Amniotic stem cell (primary cell): ENCODE measurements at regions not wholly inside any gene's neighbourhood (a gene's known extent, or its start where the extent isn't known, plus 50 kb on each side); places are given as distances from the start of the nearest gene placed in this dataset.

Source experiments
- DNase-seq: peaks from one replicate; lab custom pipeline; 2025; lab: John Stamatoyannopoulos, UW

DNA sequence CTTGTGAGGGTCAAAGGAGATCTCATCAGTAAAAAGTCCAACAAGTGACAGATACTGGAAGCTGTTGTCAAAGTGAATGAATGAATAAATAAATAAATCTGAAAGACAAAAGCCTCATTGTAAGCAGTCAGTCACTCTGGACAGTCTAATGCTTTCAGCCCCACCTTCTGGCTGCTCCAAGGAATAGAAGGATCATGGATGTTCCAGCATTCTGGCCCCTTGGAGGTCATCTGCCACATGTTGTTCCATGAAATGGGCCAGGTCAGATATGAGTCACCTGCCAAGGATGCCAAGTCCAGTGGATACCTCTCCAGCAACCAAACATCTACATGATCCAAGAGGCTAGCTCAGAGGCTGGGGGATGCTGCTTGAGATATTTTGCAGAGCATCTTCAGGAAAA is 185.6 kb downstream of the BMP7 start:
- no peak for DNase-seq

- DNase-seq = no peak
These were observed 184.0 kb downstream of the BMP7 start for GRCh38 chr20:57082357-57082945.

DNA sequence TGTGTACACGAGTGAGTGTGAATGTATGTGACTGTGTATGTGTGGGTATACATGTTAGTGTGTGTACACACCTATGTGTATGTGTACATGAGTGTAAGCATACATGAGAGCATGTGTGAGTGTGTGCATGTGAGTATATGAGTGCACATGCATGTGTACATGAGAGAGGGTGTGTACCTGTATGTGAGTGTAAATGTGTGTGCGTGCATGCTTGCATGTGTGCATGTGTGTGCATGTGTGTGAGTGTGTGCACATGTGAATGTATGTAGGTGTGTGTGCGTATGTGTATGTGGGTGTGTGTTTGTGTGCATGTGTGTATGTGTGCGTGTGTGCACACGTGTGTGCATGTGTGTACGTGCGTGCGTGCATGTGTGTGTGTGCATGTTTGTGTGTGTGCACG is 183.4 kb downstream of the BMP7 start:
- DNase-seq = no peak

- no peak for DNase-seq
These were observed 180.4 kb downstream of the BMP7 start for GRCh38 chr20:57086066-57086465.

GRCh38 chr20:57087102-57087501 is 179.3 kb downstream of the BMP7 start:
- no peak for DNase-seq

GRCh38 chr20:57087705-57088104 is 178.7 kb downstream of the BMP7 start:
- no peak for DNase-seq

GRCh38 chr20:57088436-57088835 is 178.0 kb downstream of the BMP7 start:
- no peak for DNase-seq

GRCh38 chr20:57089699-57090144 is 176.7 kb downstream of the BMP7 start:
- no peak for DNase-seq

DNA sequence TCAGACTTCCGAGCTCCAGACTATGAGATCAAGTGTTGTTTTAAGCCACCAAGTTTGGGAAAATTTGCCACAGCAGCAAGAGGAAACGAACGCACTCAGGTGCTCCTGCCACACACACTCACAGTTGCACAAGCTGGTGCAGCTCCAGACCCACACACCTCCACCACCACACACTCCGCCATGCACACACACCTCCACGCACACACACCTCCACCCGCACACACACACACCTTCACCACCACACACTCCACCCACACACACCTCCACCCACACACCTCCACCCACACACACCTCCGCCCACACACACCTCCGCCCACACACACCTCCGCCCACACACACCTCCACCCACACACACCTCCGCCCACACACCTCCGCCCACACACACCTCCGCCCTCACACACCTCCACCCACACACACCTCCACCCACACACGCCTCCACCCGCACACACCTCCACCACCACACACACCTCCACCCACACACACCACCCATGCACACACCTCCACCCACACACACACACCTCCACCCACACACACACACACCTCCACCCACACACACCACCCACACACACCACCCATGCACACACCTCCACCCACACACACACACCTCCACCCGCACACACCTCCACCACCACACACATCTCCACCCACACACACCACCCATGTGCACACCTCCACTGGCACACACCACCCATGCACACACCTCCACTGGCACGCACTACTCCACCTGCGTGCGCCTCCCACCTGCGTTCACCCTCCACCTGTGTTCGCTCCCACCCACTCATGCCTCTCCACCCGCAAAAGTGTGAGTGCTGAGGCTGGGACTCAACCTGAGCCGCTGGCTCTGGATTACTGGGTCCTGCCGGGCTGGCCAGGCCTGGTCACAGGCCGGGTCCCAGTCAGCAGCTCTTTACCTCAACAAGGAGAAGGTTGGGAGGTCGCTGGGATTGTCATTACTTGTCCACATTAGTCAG is 175.6 kb downstream of the BMP7 start:
- no peak for DNase-seq

DNA sequence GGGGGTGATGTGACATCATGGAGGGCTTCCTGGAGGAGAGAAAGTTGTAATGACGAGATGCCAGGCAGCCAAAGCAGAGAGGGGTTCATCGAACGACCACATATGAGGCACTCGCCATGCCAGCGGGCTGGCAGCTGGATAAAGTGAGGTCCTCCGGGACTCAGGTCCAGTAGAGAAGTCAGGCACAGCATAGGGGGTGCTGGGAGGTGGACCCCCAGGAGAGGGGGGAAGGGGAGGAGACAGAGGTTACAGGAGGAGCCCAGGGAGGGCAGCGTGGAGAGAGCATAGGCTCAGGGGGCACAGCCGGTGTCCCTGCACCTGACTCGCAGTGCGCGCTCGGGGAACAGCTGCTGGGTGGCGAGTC is 174.7 kb downstream of the BMP7 start:
- no peak for DNase-seq

- no peak for DNase-seq
These were observed 174.1 kb downstream of the BMP7 start for GRCh38 chr20:57092112-57092899.

DNA sequence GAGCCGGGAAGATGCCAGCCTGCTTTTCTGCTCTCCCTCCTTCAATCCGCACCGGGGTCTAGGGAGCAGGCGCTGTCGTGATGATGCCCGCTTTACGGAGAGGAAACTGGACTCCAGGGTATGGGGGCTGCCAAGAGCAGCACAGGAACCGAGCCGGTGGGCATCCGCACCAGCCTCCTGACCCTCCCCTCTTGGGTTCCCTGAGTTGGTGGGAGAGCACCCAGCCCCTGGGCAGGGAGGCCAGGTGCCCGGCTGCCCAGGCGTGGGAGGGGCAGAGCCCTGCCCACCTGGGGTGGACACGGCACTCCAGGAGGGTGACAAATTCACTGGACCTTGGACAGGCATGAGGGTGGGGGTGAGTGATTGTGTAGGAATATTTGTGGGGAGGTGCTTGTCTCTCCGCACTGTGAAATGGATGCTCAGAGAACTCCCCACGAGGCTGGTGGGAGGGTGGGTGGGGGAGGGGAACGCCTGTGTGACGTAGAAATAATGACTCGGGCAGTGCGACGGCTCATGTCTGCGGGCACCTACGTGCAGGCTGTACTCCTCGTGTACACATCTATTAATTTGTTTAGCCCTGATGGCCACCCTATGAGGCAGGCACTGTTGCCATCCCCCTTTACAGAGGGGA is 173.4 kb downstream of the BMP7 start:
- no peak for DNase-seq

- no peak for DNase-seq
These were observed 172.7 kb downstream of the BMP7 start for GRCh38 chr20:57093766-57094165.

DNA sequence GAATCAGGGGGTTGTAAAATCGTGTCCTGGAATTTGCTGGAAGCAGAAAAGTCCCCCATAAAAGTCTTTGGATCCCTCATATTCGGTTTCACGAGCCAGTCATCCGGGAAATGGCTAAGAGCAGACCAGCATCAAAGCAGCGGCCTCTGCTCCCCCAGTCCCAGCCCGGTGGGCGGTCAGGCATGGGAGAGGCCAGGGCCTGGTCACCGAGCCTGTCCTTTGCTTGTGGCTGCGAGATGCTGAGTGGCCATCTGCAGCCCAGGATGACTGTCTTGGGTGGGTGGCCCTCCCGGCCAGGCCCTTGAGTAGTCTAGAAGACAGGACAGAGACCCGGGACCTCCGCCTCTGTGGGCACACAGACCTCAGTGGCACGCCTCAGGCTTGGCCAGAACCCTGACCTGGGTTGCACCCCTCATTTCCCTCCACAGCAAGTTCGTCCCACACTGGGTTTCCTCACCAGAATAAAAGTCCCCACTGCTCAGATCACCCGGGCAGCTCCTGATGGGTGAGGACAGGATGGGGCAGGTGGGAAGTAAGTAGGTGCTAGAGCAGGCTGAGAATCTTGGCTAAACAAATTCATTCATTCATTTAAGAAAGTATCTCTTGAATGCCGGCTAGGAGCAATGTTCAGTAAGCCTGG is 172.1 kb downstream of the BMP7 start:
- DNase-seq = no peak

GRCh38 chr20:57094991-57095390 is 171.4 kb downstream of the BMP7 start:
- DNase-seq = no peak

GRCh38 chr20:57095426-57095825 is 171.0 kb downstream of the BMP7 start:
- no peak for DNase-seq

GRCh38 chr20:57097245-57097915 is 169.1 kb downstream of the BMP7 start:
- DNase-seq = no peak

DNA sequence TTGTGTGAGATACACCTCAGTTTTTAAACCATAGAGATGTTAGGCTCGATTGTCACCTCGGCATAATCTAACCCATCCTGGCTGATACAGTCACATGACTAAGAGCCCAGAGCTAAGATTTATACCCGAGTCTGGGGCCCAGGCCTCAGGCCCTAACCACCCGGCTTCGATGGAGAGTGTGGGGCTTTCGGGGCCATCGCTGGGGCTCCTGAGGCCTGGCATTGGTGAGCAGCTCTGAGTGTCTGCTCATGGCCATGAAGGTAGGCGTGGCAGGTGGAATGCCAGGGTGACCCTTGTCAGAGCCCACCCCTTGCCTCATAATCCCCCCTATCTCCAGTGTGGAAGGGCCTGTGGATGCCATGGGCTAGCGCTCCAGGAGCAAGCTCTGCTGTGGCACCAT is 164.3 kb downstream of the BMP7 start:
- DNase-seq = no peak

DNA sequence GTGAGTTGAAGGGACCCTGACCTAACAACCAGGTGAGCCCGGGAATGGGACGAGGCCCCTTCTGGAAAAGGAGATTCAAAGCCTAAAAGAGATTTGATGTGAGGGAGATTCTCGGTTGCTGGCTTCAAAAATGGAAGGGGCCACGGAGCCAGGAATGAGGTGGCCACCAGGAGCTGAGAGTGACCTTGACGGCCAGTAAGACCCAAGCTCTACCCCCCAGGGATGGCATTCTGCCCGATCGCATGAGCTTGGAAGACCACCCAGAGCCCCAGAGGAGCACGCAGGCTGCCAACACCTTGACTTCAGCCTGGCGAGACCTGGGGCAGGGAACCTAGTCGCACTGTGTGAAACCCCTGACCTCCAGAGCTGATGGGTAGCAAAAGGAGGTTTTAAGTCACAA is 163.9 kb downstream of the BMP7 start:
- no peak for DNase-seq

GRCh38 chr20:57103146-57103800 is 163.2 kb downstream of the BMP7 start:
- no peak for DNase-seq

GRCh38 chr20:57104113-57104512 is 162.3 kb downstream of the BMP7 start:
- no peak for DNase-seq
